ENCODE measurements at regions not wholly inside any gene's neighbourhood (a gene's known extent, or its start where the extent isn't known, plus 50 kb on each side); places are given as distances from the start of the nearest gene placed in this dataset.

- no peak overlapping the region for H3K23ac ChIP-seq (ENCODE audit: insufficient read length, low read depth, low read length)
- no peak overlapping the region for H4K5ac ChIP-seq (ENCODE audit: insufficient read length, low read depth, low read length)
- Mint-ChIP-seq H3K9me3 (peaks cover 0 to 2% of the 10 kb centered on the region in 2 experiments; a peak in 1 of 5 replicates), H3K4me3 (no peak overlapping the region), H3K27me3 (ENCODE audit: low read depth) (no peaks in the 10 kb centered on the region), H3K4me1 (no peaks in the 10 kb centered on the region), H3K36me3 (ENCODE audit: insufficient read depth in 1 of 3, low read depth in 3 of 3) (no peaks in the 10 kb centered on the region), H3K27ac (no peak overlapping the region)
- no peaks in the 10 kb centered on the region for H3K79me2 ChIP-seq (ENCODE audit: insufficient read depth, low read length)
- H2AK5ac ChIP-seq (ENCODE audit: insufficient read length, low read length): no peak overlapping the region
- H3K56ac ChIP-seq (ENCODE audit: insufficient read length, low read depth, low read length): no peak overlapping the region
- no peak overlapping the region for H2BK12ac ChIP-seq (ENCODE audit: insufficient read length, low read depth, low read length)
- H4K8ac ChIP-seq (replicated peaks; ENCODE audit: insufficient read length, low read depth, low read length): no peak overlapping the region
- no peaks in the 10 kb centered on the region for H3K27me3 ChIP-seq (ENCODE audit: insufficient read depth, low read length)
- no peak overlapping the region for H3K14ac ChIP-seq (ENCODE audit: insufficient read depth, low read length)
- H3K4me2 ChIP-seq (ENCODE audit: insufficient read depth, insufficient read length, low read length): no peak overlapping the region
- no peak overlapping the region for H3K9ac ChIP-seq (ENCODE audit: extremely low read depth, insufficient read length, low read length)
- H3K79me1 ChIP-seq (ENCODE audit: insufficient read depth, low read depth, low read length, poor library complexity, severe bottlenecking): no peaks in the 10 kb centered on the region
- no peak for DNase-seq
- no peak for TF ChIP-seq CTCF (conservative IDR thresholded peaks at IDR 0.05)
- H3K4me1 ChIP-seq (ENCODE audit: insufficient read depth, low read length): no peaks in the 10 kb centered on the region
- H4K91ac ChIP-seq (ENCODE audit: insufficient read length, low read depth, low read length): no peak overlapping the region
- H2BK5ac ChIP-seq (ENCODE audit: insufficient read length, low read length): no peak overlapping the region
- no peak overlapping the region for H2AFZ ChIP-seq (ENCODE audit: low read length)
- H3K4ac ChIP-seq (ENCODE audit: low read depth, low read length): no peak overlapping the region
- no peak overlapping the region for H3K27ac ChIP-seq (ENCODE audit: insufficient read length, low read depth, low read length)
- no peak overlapping the region for H2BK15ac ChIP-seq (ENCODE audit: low read depth, low read length)
- H4K20me1 ChIP-seq (ENCODE audit: control insufficient read depth, insufficient read depth, insufficient read length): no peaks in the 10 kb centered on the region
- H2BK20ac ChIP-seq (ENCODE audit: low read depth, low read length, poor library complexity, severe bottlenecking): no peak overlapping the region
- H2BK120ac ChIP-seq (ENCODE audit: low read depth, low read length, poor library complexity, severe bottlenecking): no peak overlapping the region
- H3T11ph ChIP-seq (ENCODE audit: low read length): no peak overlapping the region
- no CpG with 5 or more reads among the region's 4 CpGs for WGBS (ENCODE audit: extremely low coverage, insufficient read length, low lambda C conversion rate)
- no peaks in the 10 kb centered on the region for H3K23me2 ChIP-seq (ENCODE audit: insufficient read length, low read depth, low read length, poor library complexity, severe bottlenecking)
- no peak overlapping the region for H3K18ac ChIP-seq (ENCODE audit: insufficient read length, low read depth, low read length)
- no peaks in the 10 kb centered on the region for H3K9me3 ChIP-seq (ENCODE audit: control insufficient read depth, low read depth, low read length)
These were observed 229.8 kb upstream of the CDH19 start for GRCh38 chr18:66833646-66834045.
